ENCODE measurements at regions not wholly inside any gene's neighbourhood (a gene's known extent, or its start where the extent isn't known, plus 50 kb on each side); places are given as distances from the start of the nearest gene placed in this dataset.

DNA sequence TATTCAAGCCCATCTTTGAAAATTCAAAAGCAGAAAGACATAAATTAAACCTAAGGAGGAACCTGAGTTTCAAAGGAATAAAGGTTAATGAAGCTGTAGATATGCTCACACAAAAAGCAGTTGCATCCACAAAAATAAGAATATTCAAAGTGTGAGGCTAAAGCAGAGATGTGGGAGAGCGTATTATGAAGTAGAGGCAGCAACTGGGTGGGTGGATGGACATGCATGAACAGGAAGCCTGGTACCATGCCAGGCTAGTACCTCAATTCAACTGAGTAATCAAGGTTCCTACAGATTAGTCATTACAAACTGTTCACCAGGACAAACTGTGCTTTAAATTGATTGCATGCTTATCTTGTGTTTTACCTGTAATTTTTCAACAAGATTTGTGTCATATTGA, 330.0 kb upstream of the PKDCC start:
- Mint-ChIP-seq H3K4me3 (no peak overlapping the region), H3K27ac (no peak overlapping the region), H3K4me1 (ENCODE audit: low read depth) (peaks cover 15% of the 10 kb centered on the region), H3K9me3 (no peaks in the 10 kb centered on the region), H3K27me3 (ENCODE audit: insufficient read depth) (peaks cover 2% of the 10 kb centered on the region), H3K36me3 (ENCODE audit: low read depth) (no peaks in the 10 kb centered on the region)
- intact Hi-C loops (cut with micrococcal nuclease) = no loop called here
- DNase-seq (ENCODE audit: low spot score) = no peak

DNA sequence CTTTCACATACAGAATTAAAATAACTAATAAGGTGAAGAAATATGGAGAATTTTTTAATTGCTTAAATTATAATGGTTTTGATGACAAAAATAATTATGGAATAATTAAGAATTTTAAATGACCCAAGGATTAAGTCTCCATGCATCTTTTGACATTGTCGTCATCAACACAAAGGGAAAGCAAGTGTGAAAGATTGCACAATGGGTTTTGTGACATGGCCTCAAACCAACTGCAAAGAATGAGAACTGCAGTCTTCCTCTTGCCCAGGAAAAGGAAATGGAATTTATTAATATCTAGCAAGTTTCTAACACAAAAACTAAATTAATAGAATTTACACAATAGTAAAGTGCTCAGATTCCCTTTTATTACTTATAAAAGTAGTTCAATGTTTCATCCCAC, 329.1 kb upstream of the PKDCC start:
- Mint-ChIP-seq H3K4me3 (no peak overlapping the region), H3K36me3 (ENCODE audit: low read depth) (no peaks in the 10 kb centered on the region), H3K27me3 (ENCODE audit: insufficient read depth) (peaks cover 2% of the 10 kb centered on the region), H3K4me1 (ENCODE audit: low read depth) (peaks cover 15% of the 10 kb centered on the region), H3K27ac (no peak overlapping the region), H3K9me3 (no peaks in the 10 kb centered on the region)
- no peak for DNase-seq (ENCODE audit: low spot score)
- intact Hi-C loops (cut with micrococcal nuclease) = no loop called here

DNA sequence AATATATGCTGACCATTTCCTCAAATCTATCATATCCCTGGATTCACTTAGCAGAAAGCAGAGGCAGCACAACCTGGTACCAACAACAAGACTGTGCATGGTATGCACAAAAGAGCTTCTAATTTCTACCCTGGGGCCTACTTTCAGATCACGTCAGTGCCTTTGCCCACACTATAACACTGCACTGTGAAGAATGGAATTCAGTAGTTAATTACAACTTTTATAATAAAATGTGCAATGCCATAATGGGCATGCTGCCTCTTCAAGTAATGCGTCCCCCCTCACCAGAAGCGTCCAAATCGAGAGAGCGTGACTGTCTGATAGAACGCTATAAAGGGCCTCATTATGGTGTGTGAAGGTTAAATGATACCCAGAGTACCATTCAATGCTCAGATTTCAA, 328.1 kb upstream of the PKDCC start:
- no peaks in the 10 kb centered on the region for H3K36me3 Mint-ChIP-seq (ENCODE audit: low read depth)
- H3K4me3 Mint-ChIP-seq = no peak overlapping the region
- no peak overlapping the region for H3K27ac Mint-ChIP-seq
- no peaks in the 10 kb centered on the region for H3K9me3 Mint-ChIP-seq
- no peak for DNase-seq (ENCODE audit: low spot score)
- H3K4me1 Mint-ChIP-seq (ENCODE audit: low read depth) = peaks cover 15% of the 10 kb centered on the region
- H3K27me3 Mint-ChIP-seq (ENCODE audit: insufficient read depth) = peaks cover 2% of the 10 kb centered on the region
- intact Hi-C loops (cut with micrococcal nuclease) = no loop called here

DNA sequence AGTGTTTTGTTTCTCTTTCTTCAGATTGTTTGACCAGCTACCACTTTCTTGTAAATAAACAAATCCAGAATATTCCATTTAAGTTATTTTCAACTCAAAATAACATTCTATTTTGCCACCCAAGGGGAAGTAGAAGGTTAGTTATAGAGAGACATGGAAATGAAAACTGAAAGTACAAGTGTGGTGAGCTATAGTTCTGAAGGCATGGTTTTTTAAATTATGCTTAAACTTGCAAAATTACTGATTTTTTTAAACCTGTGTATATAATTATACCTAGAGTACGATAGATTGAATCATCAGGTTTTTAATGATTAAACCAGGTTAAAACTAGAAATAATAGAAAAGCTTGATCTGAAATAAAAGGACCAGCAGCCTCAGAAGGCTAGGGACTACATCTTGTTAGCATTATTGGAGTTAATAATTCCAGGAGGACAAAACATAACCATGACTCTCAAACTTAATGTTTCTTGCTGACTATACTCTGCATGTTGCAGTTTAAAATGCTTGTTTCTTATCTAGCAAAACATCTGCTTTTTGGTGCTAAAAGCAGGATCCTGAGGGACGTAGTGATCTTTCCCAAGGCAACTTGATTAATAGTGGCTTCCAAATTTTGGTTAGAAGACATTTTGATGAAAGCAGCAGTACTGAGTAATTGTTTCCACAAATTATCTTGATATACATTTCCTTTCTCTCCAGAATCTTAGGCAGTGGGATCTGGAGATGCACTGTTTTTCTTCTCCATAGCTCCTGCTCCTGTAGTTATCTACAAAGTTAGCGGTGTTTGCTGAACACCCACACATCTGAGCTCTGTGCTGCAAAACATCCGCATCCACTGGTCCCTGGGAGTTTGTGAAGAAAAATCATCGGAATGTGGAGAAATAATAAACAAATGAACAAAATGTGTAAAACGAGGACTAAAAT, 327.2 kb upstream of the PKDCC start:
- peaks cover 14% of the 10 kb centered on the region for H3K4me1 Mint-ChIP-seq (ENCODE audit: low read depth)
- no peaks in the 10 kb centered on the region for H3K9me3 Mint-ChIP-seq
- no peak overlapping the region for H3K27ac Mint-ChIP-seq
- H3K36me3 Mint-ChIP-seq (ENCODE audit: low read depth) = no peaks in the 10 kb centered on the region
- H3K27me3 Mint-ChIP-seq (ENCODE audit: insufficient read depth) = peaks cover 2% of the 10 kb centered on the region
- H3K4me3 Mint-ChIP-seq = no peak overlapping the region
- intact Hi-C loops (cut with micrococcal nuclease) = no loop called here
- DNase-seq (ENCODE audit: low spot score) = no peak

DNA sequence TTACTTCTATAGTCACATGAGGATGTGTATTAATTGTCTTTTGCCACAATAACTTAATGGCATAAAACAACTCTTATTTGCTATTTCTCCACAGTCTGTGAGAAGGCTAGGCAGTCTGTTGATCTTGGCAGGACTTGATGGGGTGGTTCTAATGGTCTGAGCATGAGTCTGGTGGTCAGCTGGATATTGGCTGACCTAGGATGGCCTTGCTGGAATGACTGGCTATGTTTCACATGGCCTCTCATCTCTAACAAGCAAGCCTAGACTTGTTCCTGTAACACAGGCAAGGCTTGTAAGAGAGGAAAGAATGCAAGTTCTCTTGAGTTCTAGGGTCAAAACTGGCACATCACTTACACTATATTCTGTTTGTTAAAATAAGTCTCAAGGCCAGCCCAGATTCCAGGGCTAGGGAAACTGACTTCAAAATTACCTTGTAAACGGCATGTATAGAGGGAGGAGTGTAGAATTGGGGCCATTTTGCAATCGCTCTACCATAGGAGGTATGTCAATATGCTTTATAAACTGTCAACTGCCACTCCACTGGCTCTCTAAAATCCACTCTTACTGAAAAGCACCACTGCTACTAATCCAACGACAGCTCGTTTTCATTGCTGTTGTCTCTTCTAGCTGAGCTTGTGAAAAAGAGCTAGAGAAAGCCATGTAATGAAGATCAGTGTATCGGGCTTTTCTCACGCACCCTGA, 325.0 kb upstream of the PKDCC start:
- Mint-ChIP-seq H3K9me3 (no peaks in the 10 kb centered on the region), H3K36me3 (ENCODE audit: low read depth) (no peaks in the 10 kb centered on the region), H3K27me3 (ENCODE audit: insufficient read depth) (no peaks in the 10 kb centered on the region), H3K27ac (no peak overlapping the region), H3K4me1 (ENCODE audit: low read depth) (peaks cover 10% of the 10 kb centered on the region), H3K4me3 (no peak overlapping the region)
- DNase-seq (ENCODE audit: low spot score) = no peak
- intact Hi-C loops (cut with micrococcal nuclease) = no loop called here

GRCh38 chr2:41723526-41723925, 324.3 kb upstream of the PKDCC start:
- Mint-ChIP-seq H3K27me3 (ENCODE audit: insufficient read depth) (no peaks in the 10 kb centered on the region), H3K9me3 (no peaks in the 10 kb centered on the region), H3K27ac (no peak overlapping the region), H3K4me3 (no peak overlapping the region), H3K4me1 (ENCODE audit: low read depth) (peaks cover 10% of the 10 kb centered on the region), H3K36me3 (ENCODE audit: low read depth) (no peaks in the 10 kb centered on the region)
- no peak for DNase-seq (ENCODE audit: low spot score)
- intact Hi-C loops (cut with micrococcal nuclease) = no loop called here

DNA sequence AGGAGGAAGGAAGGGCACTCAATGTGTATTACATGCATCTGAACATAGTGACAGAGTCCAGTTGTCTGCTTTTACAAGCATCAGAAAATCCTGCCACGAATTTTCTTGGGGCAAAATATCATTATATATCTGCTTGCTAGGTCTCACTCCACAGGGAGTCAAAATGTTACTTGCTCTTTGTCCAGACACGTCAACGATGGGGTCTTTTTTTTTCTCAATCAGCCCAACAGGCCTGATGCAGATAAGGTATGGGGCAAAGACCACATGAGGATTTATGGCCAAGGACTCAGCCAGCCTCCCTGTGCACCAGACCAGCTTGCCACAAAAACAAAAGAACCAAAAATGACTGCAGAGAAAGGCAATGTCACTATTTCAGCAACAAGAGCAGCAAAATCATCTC, 323.4 kb upstream of the PKDCC start:
- no peak for DNase-seq (ENCODE audit: low spot score)
- H3K27ac Mint-ChIP-seq = no peak overlapping the region
- H3K4me3 Mint-ChIP-seq = no peak overlapping the region
- H3K27me3 Mint-ChIP-seq (ENCODE audit: insufficient read depth) = no peaks in the 10 kb centered on the region
- H3K9me3 Mint-ChIP-seq = no peaks in the 10 kb centered on the region
- H3K4me1 Mint-ChIP-seq (ENCODE audit: low read depth) = peaks cover 10% of the 10 kb centered on the region
- no peaks in the 10 kb centered on the region for H3K36me3 Mint-ChIP-seq (ENCODE audit: low read depth)
- intact Hi-C loops (cut with micrococcal nuclease) = no loop called here

- Mint-ChIP-seq H3K27ac (no peak overlapping the region), H3K36me3 (ENCODE audit: low read depth) (no peaks in the 10 kb centered on the region), H3K27me3 (ENCODE audit: insufficient read depth) (no peaks in the 10 kb centered on the region), H3K9me3 (no peaks in the 10 kb centered on the region), H3K4me1 (ENCODE audit: low read depth) (peaks cover 2% of the 10 kb centered on the region), H3K4me3 (no peak overlapping the region)
- intact Hi-C loops (cut with micrococcal nuclease) = no loop called here
- no peak for DNase-seq (ENCODE audit: low spot score)
These were observed 321.9 kb upstream of the PKDCC start for GRCh38 chr2:41725901-41726300.

GRCh38 chr2:41726364-41726763, 321.5 kb upstream of the PKDCC start:
- Mint-ChIP-seq H3K36me3 (ENCODE audit: low read depth) (no peaks in the 10 kb centered on the region), H3K4me1 (ENCODE audit: low read depth) (no peaks in the 10 kb centered on the region), H3K9me3 (no peaks in the 10 kb centered on the region), H3K27me3 (ENCODE audit: insufficient read depth) (no peaks in the 10 kb centered on the region), H3K27ac (no peak overlapping the region), H3K4me3 (no peak overlapping the region)
- intact Hi-C loops (cut with micrococcal nuclease) = no loop called here
- DNase-seq (ENCODE audit: low spot score) = no peak

DNA sequence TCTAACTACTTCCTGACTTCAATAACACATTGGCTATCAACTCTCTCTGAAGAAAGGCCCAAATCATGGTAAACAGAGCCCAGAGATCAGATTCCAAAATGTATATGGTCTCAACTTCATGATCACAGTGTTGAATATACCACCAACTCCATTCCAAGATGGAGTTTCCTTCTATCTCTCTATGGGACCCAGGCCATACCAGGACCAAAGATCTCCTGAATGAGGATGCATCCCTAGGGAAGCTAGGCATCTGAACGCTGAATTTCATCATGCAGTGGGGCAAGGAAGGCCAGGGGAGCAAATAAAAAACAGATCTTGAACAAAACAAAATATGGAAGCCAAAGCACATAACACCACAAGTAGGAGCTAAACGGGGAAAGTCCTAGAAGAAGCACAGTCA, 320.7 kb upstream of the PKDCC start:
- DNase-seq (ENCODE audit: low spot score) = no peak
- H3K27me3 Mint-ChIP-seq (ENCODE audit: insufficient read depth) = no peaks in the 10 kb centered on the region
- H3K9me3 Mint-ChIP-seq = no peaks in the 10 kb centered on the region
- intact Hi-C loops (cut with micrococcal nuclease) = no loop called here
- H3K36me3 Mint-ChIP-seq (ENCODE audit: low read depth) = no peaks in the 10 kb centered on the region
- no peak overlapping the region for H3K4me3 Mint-ChIP-seq
- H3K27ac Mint-ChIP-seq = no peak overlapping the region
- H3K4me1 Mint-ChIP-seq (ENCODE audit: low read depth) = no peaks in the 10 kb centered on the region

- H3K27me3 Mint-ChIP-seq (ENCODE audit: insufficient read depth) = no peaks in the 10 kb centered on the region
- intact Hi-C loops (cut with micrococcal nuclease) = no loop called here
- H3K27ac Mint-ChIP-seq = no peak overlapping the region
- no peaks in the 10 kb centered on the region for H3K9me3 Mint-ChIP-seq
- H3K36me3 Mint-ChIP-seq (ENCODE audit: low read depth) = no peaks in the 10 kb centered on the region
- DNase-seq (ENCODE audit: low spot score) = no peak
- no peak overlapping the region for H3K4me3 Mint-ChIP-seq
- no peaks in the 10 kb centered on the region for H3K4me1 Mint-ChIP-seq (ENCODE audit: low read depth)
These were observed 320.1 kb upstream of the PKDCC start for GRCh38 chr2:41727711-41728110.

GRCh38 chr2:41728788-41729338, 319.0 kb upstream of the PKDCC start:
- H3K4me3 Mint-ChIP-seq = no peak overlapping the region
- intact Hi-C loops (cut with micrococcal nuclease) = no loop called here
- no peak overlapping the region for H3K27ac Mint-ChIP-seq
- H3K27me3 Mint-ChIP-seq (ENCODE audit: insufficient read depth) = no peaks in the 10 kb centered on the region
- H3K36me3 Mint-ChIP-seq (ENCODE audit: low read depth) = no peaks in the 10 kb centered on the region
- no peaks in the 10 kb centered on the region for H3K4me1 Mint-ChIP-seq (ENCODE audit: low read depth)
- H3K9me3 Mint-ChIP-seq = no peaks in the 10 kb centered on the region
- DNase-seq (ENCODE audit: low spot score) = no peak

- Mint-ChIP-seq H3K9me3 (no peaks in the 10 kb centered on the region), H3K4me3 (no peak overlapping the region), H3K27ac (no peak overlapping the region), H3K36me3 (ENCODE audit: low read depth) (no peaks in the 10 kb centered on the region), H3K27me3 (ENCODE audit: insufficient read depth) (no peaks in the 10 kb centered on the region), H3K4me1 (ENCODE audit: low read depth) (no peaks in the 10 kb centered on the region)
- DNase-seq (ENCODE audit: low spot score) = no peak
- intact Hi-C loops (cut with micrococcal nuclease) = no loop called here
These were observed 317.9 kb upstream of the PKDCC start for GRCh38 chr2:41729800-41730364.

Measured in activated T-helper 1 cell treated with anti-CD3 and anti-CD28 coated beads, Interleukin-12 subunit alpha, Interleukin-12 subunit beta, Interleukin-2, Interleukin-4 antibody, amounts not matched to agents 30 ng/mL and 10 ng/mL and 1 ng/mL, durations not matched to agents 14 hours and 24 hours and 36 hours (primary cell).